ENCODE measurements at regions not wholly inside any gene's neighbourhood (a gene's known extent, or its start where the extent isn't known, plus 50 kb on each side); places are given as distances from the start of the nearest gene placed in this dataset.

DNA sequence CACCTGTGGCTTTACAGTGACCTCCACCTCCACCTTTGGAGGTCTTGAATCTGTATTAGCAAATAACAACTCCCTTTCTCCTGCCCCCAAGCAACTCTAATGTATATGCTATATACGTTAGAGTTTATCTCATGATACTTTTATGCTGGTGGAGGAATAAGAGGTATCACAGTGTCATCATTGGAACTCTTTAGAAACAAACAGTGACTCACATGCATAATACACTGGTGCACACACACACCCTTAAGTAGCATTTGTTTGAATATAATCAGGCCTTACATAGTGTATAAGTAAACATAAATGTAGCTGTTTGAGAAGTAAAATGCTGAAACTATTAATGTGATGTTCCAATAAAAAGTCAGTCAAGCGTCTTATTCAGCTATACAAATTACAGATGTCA is 280.2 kb upstream of the C2CD4B start:
- DNase-seq: no peak

DNA sequence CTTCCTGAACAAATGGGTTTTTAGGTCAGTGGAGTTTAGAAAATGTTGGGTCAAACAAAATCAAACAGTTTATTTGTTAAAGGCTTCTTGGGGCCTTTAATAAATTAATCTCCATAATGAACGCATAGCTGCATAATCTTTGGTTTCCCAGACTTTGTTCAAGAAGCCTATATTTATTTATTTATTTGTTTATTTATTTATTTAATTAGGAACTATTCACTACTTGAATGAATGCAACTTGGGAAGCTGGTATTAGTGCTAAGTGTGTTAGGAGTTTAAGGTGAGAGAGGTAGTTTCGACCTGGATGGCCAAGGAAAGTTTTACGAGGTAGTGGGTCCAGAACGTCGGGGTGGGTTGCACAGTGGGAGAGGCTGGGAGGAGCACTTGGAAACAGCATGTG is 281.9 kb upstream of the C2CD4B start:
- DNase-seq: no peak

DNA sequence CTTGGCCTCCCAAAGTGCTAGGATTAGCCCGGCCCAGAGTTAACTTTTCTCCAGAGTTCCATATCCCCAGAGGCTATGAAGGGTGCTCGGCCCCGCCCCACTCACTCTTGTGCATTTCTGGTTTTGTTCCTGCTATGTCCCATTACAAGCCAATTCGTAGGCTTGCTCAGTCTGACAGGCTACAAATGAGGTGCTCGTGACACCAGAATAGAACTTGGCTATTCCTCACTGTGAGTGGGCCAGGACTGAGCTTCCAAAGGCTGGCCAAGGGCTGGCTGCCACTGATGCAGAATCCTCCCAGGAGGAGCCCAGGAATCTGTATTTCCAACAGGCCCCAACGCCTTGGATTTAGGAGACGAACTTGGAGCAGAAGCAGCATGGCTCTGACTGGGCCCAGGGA is 282.7 kb upstream of the C2CD4B start:
- DNase-seq: no peak

DNA sequence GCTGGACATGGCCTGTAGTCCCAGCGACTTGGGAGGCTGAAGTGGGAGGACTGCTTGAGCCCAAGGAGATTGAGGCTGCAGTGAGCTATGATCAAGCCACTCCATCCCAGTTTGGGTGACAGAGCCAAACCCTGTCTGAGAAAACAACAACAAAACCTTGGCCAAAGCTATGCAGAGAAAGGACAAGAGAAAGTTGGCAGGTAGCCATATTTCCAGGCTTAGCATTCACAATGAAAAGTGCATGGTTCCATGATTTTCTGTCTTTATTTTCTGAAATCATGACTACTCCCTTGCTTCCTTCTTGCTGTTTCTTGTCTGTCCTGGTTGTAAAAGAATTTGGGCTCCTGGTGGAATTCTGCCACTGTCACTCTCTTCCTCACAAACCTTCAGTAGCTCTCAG is 284.6 kb upstream of the C2CD4B start:
- DNase-seq: no peak

DNA sequence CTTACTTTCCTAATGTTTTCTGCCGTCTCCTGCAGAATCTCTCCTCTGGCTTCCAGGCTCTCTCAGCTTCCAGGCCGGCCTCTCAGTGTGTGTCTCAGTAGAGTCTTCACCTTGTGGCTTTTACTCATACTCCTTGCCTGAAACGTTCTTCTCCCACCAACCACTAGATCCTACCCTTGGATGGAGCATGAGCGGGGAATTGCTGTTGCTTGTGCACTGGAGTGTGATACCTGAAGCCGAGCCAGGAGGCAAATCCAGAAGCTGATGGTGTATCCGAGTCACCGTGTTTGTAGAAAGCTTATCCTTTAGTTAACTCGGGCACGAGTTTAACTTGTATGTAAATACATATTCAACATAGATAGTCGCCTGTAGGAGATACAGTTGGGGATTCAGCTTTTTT is 285.0 kb upstream of the C2CD4B start:
- DNase-seq: no peak

DNA sequence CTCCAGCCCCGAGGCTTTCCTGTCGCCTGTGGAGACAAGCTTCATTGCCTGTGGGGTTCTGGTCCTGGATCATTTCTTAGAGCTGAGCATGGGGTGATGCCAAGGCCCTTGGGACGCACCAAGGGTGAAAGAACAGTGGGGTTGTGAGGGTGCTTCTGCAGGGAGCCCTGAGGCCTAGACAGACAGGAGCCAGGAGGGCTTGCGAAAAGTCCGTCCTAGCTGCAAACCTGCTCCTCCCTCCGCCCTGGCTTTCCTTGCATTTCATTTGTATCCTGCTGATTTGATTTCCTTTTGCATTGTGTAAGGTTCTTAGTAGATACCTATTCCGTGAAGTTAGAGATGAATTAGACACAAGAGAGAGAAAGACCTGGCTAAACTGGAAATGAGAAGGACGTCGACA is 286.9 kb upstream of the C2CD4B start:
- no peak for DNase-seq

DNA sequence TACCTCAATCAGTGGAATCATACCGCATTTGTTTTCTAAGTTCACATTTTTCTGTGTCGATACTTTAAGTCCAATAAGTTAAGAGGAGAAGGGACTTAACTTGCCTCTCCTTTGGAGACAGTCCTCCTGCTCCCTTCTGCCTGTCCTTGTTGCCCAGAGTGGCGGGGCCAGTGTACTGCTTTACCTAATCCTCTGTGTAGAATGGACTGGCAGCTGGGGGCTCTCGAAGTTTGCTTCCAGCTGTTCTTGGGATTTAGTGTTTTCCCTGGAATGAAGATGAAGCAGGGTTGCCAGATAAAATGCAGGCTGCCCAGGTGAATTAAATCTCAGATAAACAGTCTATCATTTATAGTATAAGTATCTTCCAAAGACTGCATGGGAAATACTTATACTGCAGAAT is 287.6 kb upstream of the C2CD4B start:
- DNase-seq: no peak

DNA sequence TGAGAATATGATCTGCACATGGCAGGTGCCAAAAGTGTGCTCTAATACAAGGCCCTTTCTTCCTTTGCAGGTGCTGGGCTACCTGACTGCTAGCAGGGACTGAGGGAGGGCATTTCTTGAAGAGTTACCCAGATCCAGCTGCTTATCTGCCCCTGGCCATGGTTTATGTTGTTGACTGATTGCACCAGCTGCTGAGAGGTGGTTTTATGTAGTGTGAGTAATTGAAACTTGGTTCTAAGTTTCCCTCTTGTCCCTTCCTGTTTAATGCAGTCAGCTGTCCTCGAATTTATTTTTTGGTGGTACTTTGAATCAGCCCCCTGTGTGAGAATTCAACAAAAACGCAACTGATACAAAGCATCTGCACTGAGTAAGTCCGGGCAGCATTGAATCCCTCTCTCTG is 288.3 kb upstream of the C2CD4B start:
- DNase-seq: no peak

DNA sequence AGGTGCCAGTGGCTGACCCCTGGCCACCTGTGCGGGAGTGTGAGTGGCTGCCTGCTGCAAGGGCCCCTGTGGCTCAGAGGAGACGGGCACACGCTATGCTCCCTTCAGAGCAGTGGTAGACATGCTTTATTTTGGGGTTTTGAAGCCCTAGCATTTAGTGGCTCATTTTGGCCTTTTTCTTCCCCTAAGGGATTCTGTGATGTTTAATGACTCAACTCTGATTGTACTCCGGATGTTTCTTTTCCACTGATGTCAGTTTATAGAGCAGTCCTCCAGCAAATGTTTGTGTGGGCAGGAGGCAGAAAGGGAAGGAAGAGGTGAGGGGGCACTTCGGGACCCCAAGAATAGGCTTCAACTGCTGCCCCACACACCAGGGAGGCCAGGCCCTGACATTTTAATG is 288.9 kb upstream of the C2CD4B start:
- no peak for DNase-seq

DNA sequence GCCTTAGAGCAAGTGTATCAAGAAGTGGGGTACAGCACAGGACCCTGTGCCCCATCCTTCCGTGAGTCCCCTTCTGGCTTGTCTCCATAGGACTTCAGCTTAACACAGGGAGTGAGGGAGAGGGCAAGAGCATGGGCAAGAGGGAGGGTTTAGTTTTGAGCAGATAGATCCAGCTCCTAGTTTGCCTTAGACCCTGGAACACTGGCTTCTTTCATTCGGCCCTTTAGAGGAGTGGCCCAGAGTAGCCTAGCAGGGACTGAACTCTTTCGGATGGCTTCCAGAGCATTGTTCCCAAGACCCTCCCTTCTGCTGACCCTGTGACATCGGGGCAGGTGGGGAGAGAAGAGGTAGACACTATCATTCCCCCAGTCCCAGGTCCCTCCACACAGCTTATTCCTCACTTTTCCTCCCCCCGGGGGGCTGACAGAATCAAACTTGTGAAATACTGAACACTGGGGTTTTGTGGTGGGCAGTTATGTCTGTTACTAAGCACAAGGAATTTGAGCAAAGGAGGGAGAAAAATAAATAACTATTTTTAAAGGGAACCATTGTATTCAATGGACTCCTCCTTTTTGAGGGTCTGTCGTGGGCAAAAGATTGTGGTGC is 289.6 kb upstream of the C2CD4B start:
- no peak for DNase-seq

DNA sequence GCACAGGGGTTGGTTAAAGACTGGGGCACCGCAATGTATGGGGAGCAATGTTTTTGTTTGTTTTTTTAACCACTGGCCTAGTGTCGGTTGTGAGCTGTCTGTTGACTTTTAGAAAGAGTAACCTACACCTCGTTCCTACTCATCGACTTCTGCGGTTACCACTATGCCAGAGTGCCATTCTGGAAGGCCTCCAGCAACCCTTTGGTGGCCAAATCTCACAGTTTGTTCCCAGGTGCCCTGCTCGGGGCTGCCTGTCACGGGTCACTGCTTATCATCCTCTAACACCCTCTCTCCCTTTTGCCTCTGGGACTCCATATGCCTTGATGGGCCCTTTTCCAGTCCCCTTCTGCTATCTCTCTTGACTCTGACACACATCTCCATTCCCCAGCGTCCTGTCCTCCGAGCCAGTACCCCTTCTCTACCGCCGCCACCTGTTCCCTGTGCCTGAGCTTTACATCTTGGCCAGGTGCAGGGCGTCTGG is 290.4 kb upstream of the C2CD4B start:
- DNase-seq: no peak

DNA sequence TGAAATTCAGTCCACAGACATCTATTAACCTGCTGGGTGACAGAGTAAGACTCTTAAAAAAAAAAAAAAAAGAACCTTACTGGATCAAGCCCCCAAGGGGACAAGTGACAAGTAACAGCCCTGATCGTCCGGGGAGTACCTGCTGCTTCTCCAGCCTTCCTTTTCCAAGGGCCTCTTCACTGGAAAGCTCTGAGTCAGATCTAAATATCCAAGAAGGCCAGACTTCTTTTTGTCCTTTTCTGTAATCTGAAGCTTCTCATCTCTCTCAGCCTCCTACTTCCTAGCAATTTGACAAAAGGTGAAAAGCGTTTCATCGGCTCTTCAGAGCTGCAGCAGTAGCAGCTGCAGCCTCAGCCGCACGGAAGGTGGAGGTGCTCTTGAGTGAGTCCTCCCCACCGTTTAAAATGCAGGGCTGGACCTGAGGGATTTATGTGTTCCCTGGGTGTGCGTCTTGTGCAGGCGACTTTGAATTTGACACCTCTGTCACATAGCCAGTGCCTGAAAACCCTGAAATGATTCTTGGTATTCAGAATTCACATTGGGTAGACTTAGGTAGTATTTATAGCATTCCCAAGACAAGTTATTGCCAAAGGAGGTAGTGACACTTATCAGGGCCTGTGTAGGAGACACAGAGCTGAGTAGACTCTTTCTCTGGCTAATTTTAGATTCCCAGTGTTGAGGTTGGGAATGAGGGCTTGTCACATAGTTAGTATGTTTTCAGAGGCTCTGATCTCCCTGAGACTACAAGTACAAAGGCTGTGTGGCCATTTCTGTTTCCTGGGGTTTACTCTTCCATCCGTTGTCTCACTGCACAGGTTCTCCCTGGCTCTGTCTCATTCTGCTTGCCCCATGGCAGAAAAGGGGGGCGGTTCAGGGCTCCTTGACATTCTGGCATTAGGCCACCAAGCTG is 291.2 kb upstream of the C2CD4B start:
- DNase-seq: no peak

DNA sequence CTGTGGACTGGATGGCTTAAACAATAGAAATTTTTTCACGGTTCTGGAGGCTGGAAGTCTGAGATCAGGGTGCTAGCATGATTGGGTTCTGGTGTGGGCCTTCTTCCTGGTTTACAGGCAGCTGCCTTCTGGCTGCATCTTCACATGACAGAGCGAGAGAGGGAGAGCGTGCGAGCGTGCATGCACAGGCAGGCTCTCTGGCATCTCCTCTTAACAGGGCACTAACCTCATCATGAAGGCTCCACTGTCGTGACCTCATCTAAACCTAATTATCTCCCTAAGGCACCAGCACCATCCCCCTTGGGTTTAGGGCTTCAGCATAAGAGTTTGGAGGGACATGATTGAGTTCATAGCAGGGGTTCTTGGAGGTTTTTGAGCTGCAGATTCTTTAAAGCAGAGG is 292.0 kb upstream of the C2CD4B start:
- DNase-seq: no peak

DNA sequence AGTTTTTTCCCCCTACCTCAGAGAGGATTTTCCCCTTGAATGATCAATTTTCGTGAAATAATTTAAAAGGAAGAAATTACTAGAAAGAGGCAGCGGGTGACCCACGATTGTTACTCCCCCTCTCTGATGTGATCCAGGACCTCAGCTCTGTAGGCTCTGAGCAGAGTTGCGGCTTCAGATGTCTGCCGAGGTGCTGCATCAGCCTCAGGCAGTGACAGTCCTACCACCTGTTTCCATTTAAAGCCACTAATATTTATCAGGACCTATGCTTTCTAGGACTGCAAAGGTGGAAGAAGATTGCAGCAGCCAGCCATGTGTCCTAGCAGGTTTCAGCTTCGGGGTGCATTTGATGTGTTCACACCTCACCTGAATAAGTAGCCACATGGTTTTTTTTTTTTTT is 294.8 kb upstream of the C2CD4B start:
- DNase-seq: no peak

DNA sequence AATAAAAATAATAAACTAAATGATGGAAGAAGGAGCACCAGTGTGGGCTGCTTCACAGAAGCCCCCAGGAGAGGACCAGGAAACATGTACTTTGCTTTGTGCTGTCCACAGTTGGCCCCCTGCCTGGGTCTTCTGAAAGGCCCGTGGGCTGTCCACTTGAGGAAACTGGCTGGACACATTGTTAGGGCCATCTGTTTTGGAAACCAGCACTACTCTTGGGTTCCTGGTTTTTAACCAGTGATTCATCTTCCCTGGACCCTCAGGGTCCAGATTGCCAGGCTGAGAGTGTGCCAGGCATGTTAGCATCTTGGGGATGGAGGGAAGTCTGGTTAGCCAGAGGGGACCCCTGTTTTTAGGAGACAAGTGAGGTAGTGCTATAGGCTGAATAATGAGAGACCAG is 297.2 kb upstream of the C2CD4B start:
- no peak for DNase-seq

DNA sequence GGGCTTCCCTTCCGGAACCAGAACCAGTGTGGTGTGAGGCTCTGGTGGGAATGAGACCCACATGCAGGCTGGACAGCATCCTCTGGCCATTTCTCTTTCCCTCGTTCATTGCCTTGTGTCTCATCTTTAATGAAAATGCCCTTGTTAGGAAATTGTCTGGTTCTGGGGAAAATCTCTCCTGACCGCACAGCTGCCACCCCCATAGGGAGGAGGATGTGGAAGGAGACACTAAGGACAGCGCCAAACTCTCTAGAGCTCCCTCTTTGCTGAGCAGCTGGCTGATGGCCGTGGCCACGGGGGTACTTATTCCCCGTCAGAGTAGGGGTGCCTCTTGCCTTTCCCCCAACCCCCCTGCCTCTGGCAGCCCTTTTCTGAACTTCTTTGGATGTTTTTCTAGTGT is 297.6 kb upstream of the C2CD4B start:
- no peak for DNase-seq

DNA sequence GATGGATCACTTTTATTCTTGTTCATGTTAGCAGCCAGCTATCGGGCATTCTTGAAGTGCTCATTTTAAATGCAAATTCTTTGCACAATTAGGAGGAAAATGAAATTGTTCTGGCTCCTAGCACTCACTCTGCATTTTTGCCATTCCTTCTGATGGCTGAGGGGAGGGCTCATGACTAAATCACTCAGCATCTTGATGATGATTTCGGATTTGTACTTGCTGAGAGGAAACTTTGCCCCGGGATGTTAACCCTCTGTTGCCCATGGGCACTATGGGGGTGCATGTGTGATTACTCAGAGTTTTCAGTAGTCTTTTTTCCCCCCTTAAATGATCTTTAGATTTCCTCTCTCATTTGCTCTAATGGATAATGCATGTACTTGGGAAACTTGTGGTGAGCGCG is 299.6 kb upstream of the C2CD4B start:
- no peak for DNase-seq

DNA sequence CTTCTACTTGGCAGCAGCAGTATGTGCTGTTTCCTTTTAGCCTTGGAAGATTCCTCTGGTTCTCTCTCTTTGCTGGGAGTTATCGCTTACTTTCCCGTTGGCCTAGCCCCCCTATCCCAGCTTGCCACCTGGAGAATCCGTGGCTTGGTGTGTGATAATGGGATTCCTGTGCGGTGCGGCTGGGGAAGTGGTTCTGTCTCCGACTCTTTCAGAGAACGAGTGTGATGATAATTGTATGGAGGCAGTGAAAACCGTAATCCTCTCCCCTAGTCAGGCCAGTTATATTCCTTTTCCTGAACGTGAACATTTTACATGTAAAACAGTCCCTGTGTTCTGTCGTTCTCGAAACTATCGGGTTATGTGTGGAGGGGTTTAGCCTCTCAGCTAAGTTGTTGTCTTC is 300.1 kb upstream of the C2CD4B start:
- DNase-seq: no peak

DNA sequence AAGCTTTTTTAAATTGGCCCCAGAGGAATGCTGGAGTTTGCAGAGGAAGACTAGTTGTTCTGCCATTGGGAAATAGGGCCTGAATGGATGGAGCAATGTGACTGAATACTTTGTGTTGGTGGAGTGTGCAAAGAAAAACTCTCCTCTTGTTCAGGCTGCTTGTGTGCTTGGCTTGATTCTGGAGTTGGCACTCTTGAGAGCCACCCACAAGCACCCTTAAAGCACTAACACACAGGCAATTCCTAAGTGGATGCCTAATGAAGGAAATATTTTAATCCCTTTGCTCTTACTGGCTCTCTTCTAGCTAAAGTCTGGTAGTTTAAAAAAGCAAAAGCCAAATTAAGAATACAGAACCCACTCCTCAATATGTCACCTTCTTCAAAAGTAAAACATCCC is 304.4 kb upstream of the C2CD4B start:
- no peak for DNase-seq

DNA sequence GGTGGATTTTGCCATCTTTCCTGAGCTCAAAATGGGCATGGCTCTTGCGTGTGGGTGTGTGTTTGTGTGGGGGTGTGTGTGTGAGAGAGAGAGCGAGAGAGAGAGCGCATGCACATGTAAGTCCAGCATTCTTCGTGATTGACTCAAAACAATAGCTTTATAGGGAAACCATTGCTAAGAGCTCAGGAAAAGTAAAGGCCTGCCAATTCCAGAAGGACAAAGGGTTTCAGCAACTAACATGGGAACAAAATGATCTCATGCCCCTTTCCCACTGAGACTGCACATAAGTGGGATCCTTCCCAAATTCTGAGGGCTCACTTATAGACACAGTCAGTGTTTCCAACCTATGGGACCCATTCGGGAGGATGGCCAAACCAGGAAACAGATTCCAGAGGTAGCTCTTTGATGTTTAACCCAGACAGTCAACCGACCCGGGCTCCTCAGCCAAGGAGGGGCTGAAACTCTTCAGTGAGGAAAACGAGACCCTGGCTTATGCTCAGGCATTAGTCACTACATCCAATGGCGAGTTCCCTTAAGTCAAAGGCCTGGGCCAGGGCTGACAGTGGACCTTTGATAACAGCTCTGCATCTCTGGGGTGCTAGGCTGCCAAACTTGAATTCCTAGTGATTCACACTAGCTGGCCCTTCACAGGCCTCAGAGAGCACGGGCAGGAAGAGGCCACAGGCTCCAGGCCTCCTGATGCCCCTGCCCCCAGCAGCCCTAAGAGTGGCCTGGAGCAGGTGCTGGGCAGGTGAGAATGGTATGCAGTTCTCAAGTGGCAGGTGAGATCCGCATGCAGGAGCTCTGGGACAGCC is 305.0 kb upstream of the C2CD4B start:
- DNase-seq: no peak

DNA sequence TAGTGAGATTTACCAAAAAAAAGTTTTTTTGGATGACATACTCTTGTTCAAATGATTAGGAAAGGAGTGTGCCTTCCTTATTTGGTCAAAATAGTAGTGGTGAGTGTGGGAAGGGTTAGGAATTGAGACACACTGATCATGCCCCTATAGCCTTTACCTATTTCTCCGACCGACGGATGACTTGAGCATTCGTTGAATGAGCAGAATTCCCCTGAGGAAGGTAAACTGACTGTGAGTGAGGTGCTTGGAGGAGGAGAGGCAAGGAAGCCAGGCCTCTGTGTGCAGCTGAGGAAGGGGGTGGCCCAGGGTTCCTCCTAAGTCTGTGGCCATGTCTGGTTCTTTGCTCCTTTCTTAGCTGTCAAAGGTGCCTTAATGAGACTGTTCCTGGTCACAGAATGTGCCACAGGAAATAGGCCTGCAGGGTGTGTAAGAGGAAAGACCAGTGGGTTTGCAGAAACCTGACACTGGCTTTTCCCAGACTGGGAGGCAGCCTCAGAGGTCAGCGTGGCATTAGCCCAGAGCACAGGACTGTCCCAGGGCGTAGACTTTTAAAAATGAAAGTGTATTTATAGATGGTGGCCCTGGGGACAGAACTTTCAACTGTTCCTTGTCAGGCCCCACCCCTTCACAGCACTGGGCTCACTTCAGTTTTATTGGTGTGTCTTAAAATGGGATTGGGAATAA is 307.7 kb upstream of the C2CD4B start:
- DNase-seq: no peak

DNA sequence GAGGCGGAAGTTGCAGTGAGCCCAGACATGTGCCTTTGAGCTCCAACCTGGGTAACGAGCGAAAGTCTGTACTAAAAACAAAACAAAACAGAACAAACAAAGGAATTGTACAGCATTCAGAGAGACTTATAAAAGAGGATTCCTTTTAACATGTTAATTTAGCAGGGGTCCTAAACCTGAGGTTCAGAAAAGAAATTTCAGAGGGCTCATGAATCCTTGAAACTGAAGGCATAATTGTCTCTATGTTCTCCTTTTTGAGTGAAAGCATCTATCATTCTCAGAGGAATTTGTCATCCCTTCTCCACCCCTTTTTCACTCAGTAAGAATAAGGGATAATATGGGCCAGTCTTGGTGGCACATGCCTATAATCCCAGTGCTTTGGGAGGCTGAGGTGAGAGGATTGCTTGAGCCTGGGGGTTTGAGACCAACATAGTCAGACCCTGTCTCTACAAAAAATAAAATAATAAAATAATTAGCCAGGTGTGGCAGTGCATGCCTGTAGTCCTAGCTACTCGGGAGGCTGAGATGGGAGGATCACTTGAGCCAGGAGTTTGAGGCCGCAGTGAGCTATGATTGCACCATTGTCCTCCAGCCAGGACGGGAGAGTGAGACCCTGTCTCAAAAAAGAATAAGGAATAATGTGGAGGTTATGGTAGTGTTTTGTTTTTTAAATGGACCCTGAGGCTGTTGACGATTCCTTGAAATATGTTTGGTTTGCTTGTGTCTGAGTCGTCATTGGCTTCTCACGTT is 309.1 kb upstream of the C2CD4B start:
- no peak for DNase-seq

DNA sequence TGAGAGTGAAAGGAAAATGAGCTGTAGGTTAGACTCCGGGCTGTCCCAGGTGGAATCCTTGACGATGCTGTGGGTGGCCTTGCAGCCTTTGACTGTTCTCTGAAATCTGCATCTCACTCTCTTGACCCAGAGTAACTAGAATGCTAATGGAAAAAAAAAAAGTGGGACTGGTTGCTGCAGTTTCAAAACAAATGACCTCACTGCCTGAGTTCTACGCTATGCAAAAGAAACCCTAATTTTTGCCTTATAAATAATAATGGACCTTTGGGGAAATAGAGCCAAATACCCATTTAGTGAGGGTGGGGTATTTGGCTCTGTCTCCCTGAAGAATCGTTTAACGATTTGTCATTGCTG is 309.7 kb upstream of the C2CD4B start:
- DNase-seq: no peak

All from activated CD8-positive, alpha-beta memory T cell treated with anti-CD3 and anti-CD28 coated beads for 24 hours (primary cell).